HG03575 (cell line): ENCODE measurements at regions not wholly inside any gene's neighbourhood (a gene's known extent, or its start where the extent isn't known, plus 50 kb on each side); places are given as distances from the start of the nearest gene placed in this dataset.

Experiments
- ATAC-seq: cut with Tn5 transposase; IDR thresholded peaks from one replicate; pipeline ENCODE4 v1.9.1; 2021; ENCODE audit not compliant: unreplicated experiment, insufficient number of reproducible peaks, low FRiP score; ENCODE audit errors: extremely low read depth

- ATAC-seq: no peak
Observed at GRCh38 chr3:182440101-182440500, 353.2 kb upstream of the ATP11B start.

- no peak for ATAC-seq
Observed at GRCh38 chr3:182445576-182445975, 347.7 kb upstream of the ATP11B start.

GRCh38 chr3:182450942-182451787, 342.1 kb upstream of the ATP11B start:
- no peak for ATAC-seq

- no peak for ATAC-seq
Observed at GRCh38 chr3:182451871-182452270, 341.4 kb upstream of the ATP11B start.

GRCh38 chr3:182455011-182455410, 338.3 kb upstream of the ATP11B start:
- no peak for ATAC-seq

GRCh38 chr3:182460303-182460702, 333.0 kb upstream of the ATP11B start:
- no peak for ATAC-seq

- ATAC-seq: no peak
Observed at GRCh38 chr3:182462152-182462551, 331.2 kb upstream of the ATP11B start.

GRCh38 chr3:182464513-182465145, 328.7 kb upstream of the ATP11B start:
- ATAC-seq: no peak

GRCh38 chr3:182465301-182466185, 327.8 kb upstream of the ATP11B start:
- no peak for ATAC-seq

GRCh38 chr3:182469086-182469485, 324.2 kb upstream of the ATP11B start:
- no peak for ATAC-seq

GRCh38 chr3:182470187-182470586, 323.1 kb upstream of the ATP11B start:
- ATAC-seq: no peak

GRCh38 chr3:182473191-182473710, 320.1 kb upstream of the ATP11B start:
- ATAC-seq: no peak

GRCh38 chr3:182478369-182478768, 314.9 kb upstream of the ATP11B start:
- ATAC-seq: no peak

GRCh38 chr3:182479419-182480336, 313.6 kb upstream of the ATP11B start:
- ATAC-seq: no peak

GRCh38 chr3:182482705-182483104, 310.6 kb upstream of the ATP11B start:
- ATAC-seq: no peak

GRCh38 chr3:182484682-182485081, 308.6 kb upstream of the ATP11B start:
- no peak for ATAC-seq

- no peak for ATAC-seq
Observed at GRCh38 chr3:182485301-182485700, 308.0 kb upstream of the ATP11B start.

- ATAC-seq: no peak
Observed at GRCh38 chr3:182486463-182486862, 306.8 kb upstream of the ATP11B start.
